ENCODE measurements at regions not wholly inside any gene's neighbourhood (a gene's known extent, or its start where the extent isn't known, plus 50 kb on each side); places are given as distances from the start of the nearest gene placed in this dataset.

DNA sequence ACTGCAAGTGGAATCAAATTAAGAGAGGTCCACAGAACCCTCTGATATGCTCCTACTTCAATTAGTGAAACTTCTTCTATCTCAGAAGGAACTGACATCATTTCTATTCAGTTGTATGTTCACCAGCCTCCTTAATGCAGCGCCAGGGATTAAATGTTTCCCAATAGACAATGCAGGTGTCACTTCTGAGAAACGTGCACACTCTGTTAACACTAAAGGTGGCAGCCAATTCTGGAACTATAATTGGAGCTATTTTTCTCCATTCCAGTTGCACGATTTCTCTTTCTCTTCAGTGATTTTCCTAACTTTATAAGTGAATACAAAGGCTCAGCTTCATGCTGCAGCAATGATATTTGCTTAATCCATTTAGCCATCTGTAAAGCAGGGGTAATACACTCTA lies 821.9 kb downstream of the TDRD15 start:
- TF ChIP-seq, protein P1, sequence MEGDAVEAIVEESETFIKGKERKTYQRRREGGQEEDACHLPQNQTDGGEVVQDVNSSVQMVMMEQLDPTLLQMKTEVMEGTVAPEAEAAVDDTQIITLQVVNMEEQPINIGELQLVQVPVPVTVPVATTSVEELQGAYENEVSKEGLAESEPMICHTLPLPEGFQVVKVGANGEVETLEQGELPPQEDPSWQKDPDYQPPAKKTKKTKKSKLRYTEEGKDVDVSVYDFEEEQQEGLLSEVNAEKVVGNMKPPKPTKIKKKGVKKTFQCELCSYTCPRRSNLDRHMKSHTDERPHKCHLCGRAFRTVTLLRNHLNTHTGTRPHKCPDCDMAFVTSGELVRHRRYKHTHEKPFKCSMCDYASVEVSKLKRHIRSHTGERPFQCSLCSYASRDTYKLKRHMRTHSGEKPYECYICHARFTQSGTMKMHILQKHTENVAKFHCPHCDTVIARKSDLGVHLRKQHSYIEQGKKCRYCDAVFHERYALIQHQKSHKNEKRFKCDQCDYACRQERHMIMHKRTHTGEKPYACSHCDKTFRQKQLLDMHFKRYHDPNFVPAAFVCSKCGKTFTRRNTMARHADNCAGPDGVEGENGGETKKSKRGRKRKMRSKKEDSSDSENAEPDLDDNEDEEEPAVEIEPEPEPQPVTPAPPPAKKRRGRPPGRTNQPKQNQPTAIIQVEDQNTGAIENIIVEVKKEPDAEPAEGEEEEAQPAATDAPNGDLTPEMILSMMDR (IDR thresholded peaks at IDR 0.05): no peak
- H3K27me3 ChIP-seq: no peaks in the 10 kb centered on the region
- H3K9me3 ChIP-seq: no peaks in the 10 kb centered on the region
- ATAC-seq (no peak), DNase-seq (no peak), FAIRE-seq (no peak)
- H3K36me3 ChIP-seq: no peaks in the 10 kb centered on the region
- no peak overlapping the region for H3K27ac ChIP-seq
- H3K4me1 ChIP-seq: no peaks in the 10 kb centered on the region
- WGBS, 2 donors: 40 to 52% methylated on average over 3 of the region's 3 CpGs
- H3K4me3 ChIP-seq: no peak overlapping the region
- intact Hi-C loops (cut with DNase I): no loop called here

DNA sequence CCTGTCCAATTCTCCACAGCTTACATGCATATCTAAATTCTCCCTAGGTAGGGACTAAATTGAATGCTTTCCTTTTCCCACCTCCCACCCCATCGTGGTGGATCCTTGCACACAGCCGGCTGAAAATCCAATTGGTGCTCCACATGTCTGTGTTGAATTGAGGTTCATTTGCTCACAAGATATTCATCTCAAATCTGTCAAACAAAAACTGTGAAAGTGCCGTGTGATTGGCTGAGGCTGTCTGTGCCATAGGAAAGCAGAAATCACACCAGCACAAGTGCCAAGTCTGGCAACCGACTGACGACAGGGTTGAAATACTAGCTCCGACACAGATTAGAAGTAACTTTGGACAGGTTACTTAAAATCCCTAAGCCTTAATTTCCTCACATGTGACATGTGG lies 823.3 kb downstream of the TDRD15 start:
- Histone ChIP-seq H3K4me3 (no peak overlapping the region), H3K36me3 (no peaks in the 10 kb centered on the region), H3K27ac (no peak overlapping the region), H3K9me3 (no peaks in the 10 kb centered on the region), H3K4me1 (no peaks in the 10 kb centered on the region), H3K27me3 (no peaks in the 10 kb centered on the region)
- intact Hi-C loops (cut with DNase I): no loop called here
- TF ChIP-seq, protein P1 (IDR thresholded peaks at IDR 0.05): no peak
- FAIRE-seq (no peak), DNase-seq (no peak), ATAC-seq (no peak)
- 44 to 55% methylated on average over 6 of the region's 6 CpGs for WGBS, 2 donors

DNA sequence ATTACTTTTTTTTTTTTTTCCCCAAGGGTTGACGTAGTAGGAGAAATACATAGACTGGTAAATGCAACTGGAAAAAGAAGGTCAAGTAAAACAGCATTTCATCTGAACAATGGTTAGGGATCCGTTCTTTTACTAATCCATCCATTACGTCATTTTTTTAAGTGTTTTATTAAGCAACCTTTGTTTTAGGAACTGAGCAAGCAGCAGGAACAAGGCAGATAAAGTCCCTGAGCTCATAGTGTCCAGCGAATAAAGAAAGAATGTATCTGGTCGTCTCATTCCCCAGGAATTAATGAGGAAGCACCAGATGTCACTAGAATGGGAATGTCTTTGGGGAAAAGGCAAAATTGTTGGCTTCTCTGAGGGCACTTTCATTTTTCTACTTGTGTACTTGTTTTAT lies 842.4 kb downstream of the TDRD15 start:
- DNase-seq: no peak
- no peak for FAIRE-seq
- H3K36me3 ChIP-seq: no peaks in the 10 kb centered on the region
- TF ChIP-seq, protein P1 (IDR thresholded peaks at IDR 0.05): no peak
- intact Hi-C loops (cut with DNase I): no loop called here
- H3K4me3 ChIP-seq: no peak overlapping the region
- no peaks in the 10 kb centered on the region for H3K27me3 ChIP-seq
- WGBS, 2 donors: 45 to 70% methylated on average over 5 of the region's 5 CpGs
- no peaks in the 10 kb centered on the region for H3K9me3 ChIP-seq
- H3K27ac ChIP-seq: no peak overlapping the region
- ATAC-seq: no peak
- H3K4me1 ChIP-seq: no peaks in the 10 kb centered on the region

DNA sequence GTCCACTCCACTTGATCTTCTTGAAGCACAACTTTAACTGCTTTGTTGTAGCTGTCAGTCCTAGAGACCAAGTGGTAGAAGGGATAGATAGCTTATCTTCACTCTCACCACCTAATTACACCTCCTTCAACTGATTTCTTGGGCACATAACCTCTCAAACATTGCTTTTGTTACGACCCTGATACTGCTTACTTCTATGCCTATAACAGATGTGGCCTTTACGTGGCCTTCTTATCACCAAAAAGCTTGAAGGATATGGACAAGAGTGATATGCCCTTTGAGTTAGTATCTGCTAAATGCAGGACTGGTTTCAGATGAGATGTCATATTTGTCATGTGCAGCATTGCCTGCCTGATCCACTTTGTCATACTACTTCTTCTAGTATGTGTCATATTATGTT lies 847.2 kb downstream of the TDRD15 start:
- Histone ChIP-seq H3K27ac (no peak overlapping the region), H3K36me3 (no peaks in the 10 kb centered on the region), H3K4me3 (no peak overlapping the region), H3K9me3 (no peaks in the 10 kb centered on the region), H3K27me3 (no peaks in the 10 kb centered on the region), H3K4me1 (no peaks in the 10 kb centered on the region)
- FAIRE-seq: no peak
- DNase-seq: no peak
- TF ChIP-seq, protein P1 (IDR thresholded peaks at IDR 0.05): no peak
- WGBS, 2 donors: 30% methylated on average over 2 of the region's 2 CpGs
- intact Hi-C loops (cut with DNase I): no loop called here
- ATAC-seq: no peak

DNA sequence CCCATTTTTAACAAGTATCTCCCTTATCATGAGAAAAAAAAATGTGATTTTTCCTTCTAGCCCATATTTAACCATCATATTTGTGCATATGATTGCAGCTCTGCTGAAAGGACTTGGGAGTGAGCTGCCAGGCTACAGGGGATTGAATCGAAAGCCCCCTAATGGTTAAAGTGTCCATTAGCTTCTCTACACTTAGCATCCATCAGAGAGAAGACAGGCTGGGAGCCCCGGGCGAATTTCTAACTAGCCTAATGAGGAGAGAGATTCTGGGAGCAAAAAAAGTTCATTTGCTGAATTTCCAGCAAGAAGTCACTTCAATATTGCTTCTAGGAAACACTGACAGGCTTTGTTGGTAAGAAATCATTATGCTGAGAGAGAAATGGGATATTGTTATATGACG lies 848.8 kb downstream of the TDRD15 start:
- Histone ChIP-seq H3K4me3 (no peak overlapping the region), H3K27ac (no peak overlapping the region), H3K9me3 (no peaks in the 10 kb centered on the region), H3K27me3 (no peaks in the 10 kb centered on the region), H3K36me3 (no peaks in the 10 kb centered on the region), H3K4me1 (no peaks in the 10 kb centered on the region)
- 24 to 32% methylated on average over 4 of the region's 4 CpGs for WGBS, 2 donors
- no peak for DNase-seq
- no peak for ATAC-seq
- TF ChIP-seq, protein P1 (IDR thresholded peaks at IDR 0.05): no peak
- intact Hi-C loops (cut with DNase I): no loop called here
- FAIRE-seq: no peak

Data from pancreas (tissue), 10 donors.